H1 (cell line): ENCODE measurements at regions not wholly inside any gene's neighbourhood (a gene's known extent, or its start where the extent isn't known, plus 50 kb on each side); places are given as distances from the start of the nearest gene placed in this dataset.
"Not testable (repeated sequence)": the region's sequence is repeated elsewhere in the genome, so short reads cannot be mapped to it uniquely, and the experiment has no call there.

Experiments used
- EGR1 ChIP-seq: IDR thresholded peaks from 2 replicates; pipeline ENCODE4 v1.6.1; 2011; ENCODE audit warnings: low read depth, low read length, borderline replicate concordance
- EP300 ChIP-seq, 2 experiments: IDR thresholded peaks; 1 replicate in 1 of 2; 2 replicates in 1 of 2; pipeline ENCODE4 v1.6.1; 2011 to 2012; ENCODE audit warnings: low read depth in 2 of 2, low read length in 2 of 2, mild to moderate bottlenecking in 2 of 2, borderline replicate concordance in 1 of 2, inconsistent platforms in 1 of 2, moderate library complexity in 1 of 2
- EZH2 ChIP-seq: fragments of 200-600 bp; sonication (generic); IDR thresholded peaks from 2 replicates; pipeline ENCODE4 v1.7.1; 2012; ENCODE audit warnings: low read depth, mild to moderate bottlenecking, moderate library complexity, low read length, inconsistent platforms; ENCODE audit not compliant: severe bottlenecking
- NRF1 ChIP-seq: IDR thresholded peaks from 2 replicates; pipeline ENCODE4 v1.6.1; 2011; ENCODE audit warnings: mild to moderate bottlenecking, low read depth, low read length, improper control_type of control experiment
- POLR2A ChIP-seq, 2 experiments: IDR thresholded peaks; 1 replicate in 1 of 2; 2 replicates in 1 of 2; pipeline ENCODE4 v1.6.1; 2011; ENCODE audit warnings: low read depth in 2 of 2, low read length in 2 of 2, mild to moderate bottlenecking in 2 of 2; ENCODE audit errors: control extremely low read depth in 1 of 2
- POU5F1 ChIP-seq: IDR thresholded peaks from 2 replicates; pipeline ENCODE4 v1.6.1; 2011; ENCODE audit warnings: low read depth, mild to moderate bottlenecking, low read length, moderate library complexity
- RAD21 ChIP-seq, 2 experiments: IDR thresholded peaks in 1 of 2; conservative IDR thresholded peaks in 1 of 2; 2 replicates each; pipeline ENCODE4 v1.6.1; 2011; ENCODE audit warnings: low read depth in 2 of 2, low read length in 2 of 2, improper control_type of control experiment in 1 of 2, inconsistent platforms in 1 of 2, mild to moderate bottlenecking in 1 of 2, moderate library complexity in 1 of 2
- SP1 ChIP-seq: IDR thresholded peaks from 2 replicates; pipeline ENCODE4 v1.6.1; 2011; ENCODE audit warnings: low read depth, low read length
- SUZ12 ChIP-seq: fragments of 200-600 bp; sonication (generic); IDR thresholded peaks from 2 replicates; pipeline ENCODE4 v1.6.1; 2012; ENCODE audit warnings: mild to moderate bottlenecking, inconsistent platforms, low read length, moderate library complexity, mixed read lengths
- TF ChIP-seq, protein P1 (sequence below), 3 experiments: IDR thresholded peaks; 1 replicate in 2 of 3; 2 replicates in 1 of 3; pipeline versions ENCODE4 v1.5.1 to v1.6.1; 2011; ENCODE audit warnings: low read length in 3 of 3, mild to moderate bottlenecking in 3 of 3, inconsistent platforms in 2 of 3, low read depth in 1 of 3, moderate library complexity in 1 of 3; ENCODE audit not compliant: insufficient read depth in 1 of 3; ENCODE audit errors: control extremely low read depth in 1 of 3

GRCh38 chr20:48500900-48501299 is 326.9 kb downstream of the PREX1 start:
- TF ChIP-seq, protein P1, sequence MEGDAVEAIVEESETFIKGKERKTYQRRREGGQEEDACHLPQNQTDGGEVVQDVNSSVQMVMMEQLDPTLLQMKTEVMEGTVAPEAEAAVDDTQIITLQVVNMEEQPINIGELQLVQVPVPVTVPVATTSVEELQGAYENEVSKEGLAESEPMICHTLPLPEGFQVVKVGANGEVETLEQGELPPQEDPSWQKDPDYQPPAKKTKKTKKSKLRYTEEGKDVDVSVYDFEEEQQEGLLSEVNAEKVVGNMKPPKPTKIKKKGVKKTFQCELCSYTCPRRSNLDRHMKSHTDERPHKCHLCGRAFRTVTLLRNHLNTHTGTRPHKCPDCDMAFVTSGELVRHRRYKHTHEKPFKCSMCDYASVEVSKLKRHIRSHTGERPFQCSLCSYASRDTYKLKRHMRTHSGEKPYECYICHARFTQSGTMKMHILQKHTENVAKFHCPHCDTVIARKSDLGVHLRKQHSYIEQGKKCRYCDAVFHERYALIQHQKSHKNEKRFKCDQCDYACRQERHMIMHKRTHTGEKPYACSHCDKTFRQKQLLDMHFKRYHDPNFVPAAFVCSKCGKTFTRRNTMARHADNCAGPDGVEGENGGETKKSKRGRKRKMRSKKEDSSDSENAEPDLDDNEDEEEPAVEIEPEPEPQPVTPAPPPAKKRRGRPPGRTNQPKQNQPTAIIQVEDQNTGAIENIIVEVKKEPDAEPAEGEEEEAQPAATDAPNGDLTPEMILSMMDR (IDR thresholded peaks at IDR 0.05; ENCODE audit: control extremely low read depth in 1 of 3, insufficient read depth in 1 of 3, low read depth in 1 of 3, low read length in 3 of 3), result not testable (repeated sequence)
- TF ChIP-seq SUZ12; EZH2; POU5F1; EGR1; NRF1; POLR2A (IDR thresholded peaks at IDR 0.05; ENCODE audit: control extremely low read depth in 1 of 2, low read depth in 2 of 2, low read length in 2 of 2); RAD21 (IDR thresholded peaks at IDR 0.05 in 1 of 2, conservative IDR thresholded peaks at IDR 0.05 in 1 of 2; ENCODE audit: low read depth in 2 of 2, low read length in 2 of 2); SP1; EP300 (IDR thresholded peaks at IDR 0.05; ENCODE audit: borderline replicate concordance in 1 of 2, low read depth in 2 of 2, low read length in 2 of 2): not testable (repeated sequence)
